HUES6 (cell line): ENCODE measurements at regions not wholly inside any gene's neighbourhood (a gene's known extent, or its start where the extent isn't known, plus 50 kb on each side); places are given as distances from the start of the nearest gene placed in this dataset.
"Not testable (repeated sequence)": the region's sequence is repeated elsewhere in the genome, so short reads cannot be mapped to it uniquely, and the experiment has no call there.

Experiments used
- H3K27ac ChIP-seq: 2 replicates; pipeline ENCODE4 v1.7.0; 2013; ENCODE audit warnings: low read depth, mild to moderate bottlenecking, low read length, inconsistent platforms
- H3K27me3 ChIP-seq: 2 replicates; pipeline ENCODE4 v1.6.1; 2013; ENCODE audit warnings: low read length; ENCODE audit not compliant: control insufficient read depth, insufficient read depth
- H3K36me3 ChIP-seq: 2 replicates; pipeline ENCODE4 v1.6.1; 2013; ENCODE audit warnings: low read length; ENCODE audit not compliant: control insufficient read depth, insufficient read depth
- H3K4me1 ChIP-seq: 2 replicates; pipeline ENCODE4 v1.6.1; 2013; ENCODE audit warnings: low read length; ENCODE audit not compliant: control insufficient read depth, insufficient read depth
- H3K4me3 ChIP-seq: 2 replicates; pipeline ENCODE4 v1.5.1; 2013; ENCODE audit warnings: low read depth, low read length
- H3K9ac ChIP-seq: one replicate; pipeline ENCODE4 v1.6.1; 2013; ENCODE audit warnings: mild to moderate bottlenecking, low read length
- H3K9me3 ChIP-seq: 2 replicates; pipeline ENCODE4 v1.6.1; 2013; ENCODE audit warnings: low read depth, low read length; ENCODE audit not compliant: control insufficient read depth, insufficient read depth

DNA sequence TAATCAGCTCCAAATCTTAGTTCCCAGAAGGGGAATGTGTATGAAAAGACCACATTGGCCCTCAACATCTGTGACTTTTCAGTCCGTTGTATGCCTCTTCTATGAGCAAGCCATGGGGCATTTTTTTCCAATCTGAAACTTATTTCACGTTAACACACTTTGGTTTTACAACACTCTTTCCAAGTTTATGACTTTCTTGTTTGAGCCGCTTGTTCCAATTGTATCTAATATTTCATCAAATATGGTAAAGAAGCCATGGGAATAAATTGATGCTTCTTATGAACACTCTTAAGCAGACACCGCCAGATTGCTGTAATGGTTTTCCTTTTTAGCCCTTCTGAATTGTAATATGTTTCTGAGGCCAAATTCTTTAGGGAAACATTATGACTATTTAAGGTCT is 359.9 kb downstream of the HLX start:
- Histone ChIP-seq H3K36me3 (no peaks in the 10 kb centered on the region), H3K9ac (no peak overlapping the region), H3K4me1 (no peaks in the 10 kb centered on the region), H3K27me3 (no peaks in the 10 kb centered on the region), H3K27ac (no peak overlapping the region), H3K4me3 (no peak overlapping the region), H3K9me3 (no peaks in the 10 kb centered on the region)

DNA sequence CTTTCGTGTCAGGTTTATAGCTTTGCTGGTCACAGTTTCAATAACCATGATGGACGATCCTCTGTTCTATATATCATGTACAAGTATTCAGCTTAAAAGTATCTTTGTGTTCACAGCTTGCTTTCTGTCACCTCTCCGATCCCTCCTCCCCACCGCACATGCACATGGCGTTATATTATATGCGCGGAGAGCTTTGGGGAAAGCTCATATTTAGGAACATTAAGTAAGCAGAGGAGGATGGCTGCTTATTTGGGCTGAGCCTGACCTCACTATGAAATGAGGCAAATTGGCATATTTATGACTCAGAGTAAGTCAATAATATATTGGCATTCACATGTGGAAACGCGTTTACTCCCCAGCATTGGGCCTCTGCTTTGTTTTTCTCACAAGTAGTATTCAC is 360.5 kb downstream of the HLX start:
- H3K27me3 ChIP-seq, result no peaks in the 10 kb centered on the region
- H3K4me1 ChIP-seq, result no peaks in the 10 kb centered on the region
- H3K4me3 ChIP-seq, result no peak overlapping the region
- no peaks in the 10 kb centered on the region for H3K36me3 ChIP-seq
- H3K27ac ChIP-seq, result no peak overlapping the region
- H3K9me3 ChIP-seq, result no peaks in the 10 kb centered on the region
- no peak overlapping the region for H3K9ac ChIP-seq

DNA sequence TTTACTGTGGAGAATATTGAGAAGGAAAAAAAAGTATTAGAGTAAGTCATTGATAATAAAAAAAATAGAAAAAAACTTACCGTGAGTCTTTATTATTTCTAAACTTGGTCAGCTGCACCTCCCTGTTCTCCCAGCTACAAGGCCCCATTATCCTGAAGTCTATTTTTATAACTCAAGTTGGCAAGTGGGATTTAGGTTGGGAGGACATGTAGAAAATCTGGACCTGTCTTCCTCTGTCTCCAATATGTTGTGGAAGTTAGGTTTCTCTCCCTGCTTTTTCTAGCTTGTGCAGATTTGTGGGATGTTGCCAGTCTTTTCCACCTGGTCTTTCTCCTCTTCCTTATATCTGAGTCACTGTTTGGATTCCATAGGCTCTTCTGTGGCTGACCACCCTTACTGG is 361.4 kb downstream of the HLX start:
- Histone ChIP-seq H3K9ac (no peak overlapping the region), H3K4me3 (no peak overlapping the region), H3K9me3 (no peaks in the 10 kb centered on the region), H3K4me1 (no peaks in the 10 kb centered on the region), H3K27me3 (no peaks in the 10 kb centered on the region), H3K27ac (no peak overlapping the region), H3K36me3 (no peaks in the 10 kb centered on the region)

DNA sequence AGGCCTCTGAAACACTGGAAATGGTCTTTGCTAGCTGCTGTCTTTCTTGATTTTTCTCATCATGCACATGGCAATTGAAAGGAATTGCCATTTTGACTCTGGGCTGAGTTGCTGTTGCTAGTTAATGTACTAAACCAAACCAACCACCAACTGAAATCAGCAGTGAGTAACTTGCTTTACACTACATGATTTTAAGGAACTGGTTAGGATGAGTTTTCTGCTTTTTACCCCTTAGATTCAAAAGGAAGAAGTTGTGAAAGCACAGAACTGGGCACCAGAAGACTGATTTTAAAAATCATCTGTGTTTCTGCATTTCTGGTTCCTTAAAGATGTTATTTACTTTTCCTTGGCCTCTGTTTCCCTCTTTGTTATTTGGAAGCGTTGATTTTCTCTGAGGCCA is 361.9 kb downstream of the HLX start:
- Histone ChIP-seq H3K36me3 (no peaks in the 10 kb centered on the region), H3K4me1 (no peaks in the 10 kb centered on the region), H3K4me3 (no peak overlapping the region), H3K9ac (no peak overlapping the region), H3K27me3 (no peaks in the 10 kb centered on the region), H3K27ac (no peak overlapping the region), H3K9me3 (no peaks in the 10 kb centered on the region)

DNA sequence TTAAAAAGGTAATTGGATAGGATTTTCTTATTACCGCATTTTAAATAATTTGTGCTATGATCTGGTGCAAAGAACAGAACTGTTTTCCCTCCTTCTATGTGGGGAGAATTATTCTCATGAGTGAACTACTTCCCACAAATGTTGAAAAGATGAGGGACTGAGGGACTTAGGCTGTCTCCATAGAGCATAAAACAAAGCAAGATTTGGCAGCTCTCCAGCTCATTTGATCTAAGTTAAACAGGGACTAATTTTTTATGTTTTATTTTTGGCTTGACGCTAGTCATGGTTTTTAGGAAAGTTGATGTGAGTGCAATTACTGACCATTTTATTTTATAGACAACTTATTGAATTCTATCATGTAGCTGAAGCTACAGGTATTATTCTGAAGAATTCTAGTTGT is 362.3 kb downstream of the HLX start:
- Histone ChIP-seq H3K36me3 (no peaks in the 10 kb centered on the region), H3K4me1 (no peaks in the 10 kb centered on the region), H3K27ac (no peak overlapping the region), H3K27me3 (no peaks in the 10 kb centered on the region), H3K4me3 (no peak overlapping the region), H3K9me3 (no peaks in the 10 kb centered on the region), H3K9ac (no peak overlapping the region)

DNA sequence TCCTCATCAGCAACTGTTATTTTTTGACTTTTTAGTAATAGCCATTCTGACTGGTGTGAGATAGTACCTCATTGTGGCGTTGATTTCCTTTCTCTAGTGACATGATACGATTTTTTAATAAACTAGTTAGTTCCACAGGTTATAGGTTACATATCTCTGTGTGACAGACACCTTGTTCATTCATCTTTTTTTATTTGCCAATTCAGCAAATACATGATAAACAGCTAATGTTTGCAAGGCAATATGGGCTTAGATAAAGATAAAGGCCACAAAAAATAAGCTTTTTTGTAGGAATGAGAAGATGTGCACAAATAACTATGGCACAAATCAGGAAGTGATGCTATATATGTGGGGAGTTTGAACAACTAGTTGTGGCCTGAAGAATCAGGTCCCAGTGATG is 366.8 kb downstream of the HLX start:
- H3K27me3 ChIP-seq, result no peaks in the 10 kb centered on the region
- H3K36me3 ChIP-seq, result no peaks in the 10 kb centered on the region
- no peak overlapping the region for H3K27ac ChIP-seq
- H3K9ac ChIP-seq, result no peak overlapping the region
- H3K9me3 ChIP-seq, result no peaks in the 10 kb centered on the region
- no peaks in the 10 kb centered on the region for H3K4me1 ChIP-seq
- H3K4me3 ChIP-seq, result no peak overlapping the region

DNA sequence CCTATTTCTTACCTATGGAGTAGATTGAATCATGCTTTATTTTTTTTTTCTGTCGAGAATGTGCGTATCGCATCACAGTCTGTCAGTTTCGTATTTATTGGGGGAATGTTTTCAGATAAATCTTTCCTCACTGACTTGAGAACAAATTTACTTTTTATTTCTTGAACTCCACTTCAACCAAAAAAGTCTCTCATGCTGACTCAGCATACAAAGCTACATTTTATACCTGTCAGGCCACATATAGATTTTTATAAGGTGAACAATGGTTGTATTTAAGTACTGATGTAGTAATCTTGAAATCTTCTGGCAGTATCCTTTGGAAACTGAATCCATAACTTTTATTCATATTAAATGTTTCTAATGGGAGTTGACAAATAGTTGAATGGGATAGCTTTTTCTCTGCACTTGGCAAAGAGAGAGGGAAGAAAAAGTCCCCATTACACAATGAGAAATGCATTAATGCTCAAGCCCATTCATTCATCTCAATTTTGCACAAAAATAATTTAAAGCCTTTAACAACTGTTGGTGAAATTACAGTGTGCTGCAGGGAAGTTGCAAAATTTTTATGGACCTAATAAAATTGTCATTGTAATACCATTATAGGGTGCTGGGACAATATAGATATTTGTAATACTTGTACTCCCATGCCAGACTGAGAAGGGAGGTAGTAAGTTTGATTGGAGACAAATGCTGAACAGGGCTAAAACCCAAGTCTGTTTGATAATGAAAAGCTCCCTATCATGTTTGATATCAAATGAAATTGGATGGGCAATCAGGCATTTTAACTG is 367.6 kb downstream of the HLX start:
- Histone ChIP-seq H3K27ac (no peak overlapping the region), H3K9ac (no peak overlapping the region), H3K9me3 (no peaks in the 10 kb centered on the region), H3K4me3 (no peak overlapping the region), H3K4me1 (no peaks in the 10 kb centered on the region), H3K36me3 (no peaks in the 10 kb centered on the region), H3K27me3 (no peaks in the 10 kb centered on the region)

DNA sequence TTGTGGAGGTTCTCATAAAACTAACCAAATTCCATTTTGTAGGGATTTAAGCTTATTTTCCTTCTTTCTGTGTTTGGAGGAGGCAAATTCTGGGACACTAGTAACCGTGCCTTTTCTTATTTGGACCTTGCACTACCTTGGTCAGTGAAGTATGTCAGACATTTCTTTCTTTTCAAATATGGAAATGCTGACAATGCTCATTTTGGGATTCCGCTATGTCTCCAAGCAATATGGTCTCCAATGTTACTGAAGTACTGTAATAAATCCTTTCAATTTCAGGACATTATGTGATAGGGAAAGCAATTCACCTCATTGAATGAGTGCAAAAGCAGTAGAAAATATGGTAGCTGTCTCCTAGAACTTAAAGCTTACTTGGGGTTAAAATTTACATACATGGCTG is 372.3 kb downstream of the HLX start:
- no peaks in the 10 kb centered on the region for H3K4me1 ChIP-seq
- no peaks in the 10 kb centered on the region for H3K36me3 ChIP-seq
- H3K9me3 ChIP-seq, result peaks cover 7% of the 10 kb centered on the region; the same call in 1 of the 2 replicates
- H3K4me3 ChIP-seq, result no peak overlapping the region
- no peak overlapping the region for H3K27ac ChIP-seq
- H3K9ac ChIP-seq, result no peak overlapping the region
- H3K27me3 ChIP-seq, result no peaks in the 10 kb centered on the region

DNA sequence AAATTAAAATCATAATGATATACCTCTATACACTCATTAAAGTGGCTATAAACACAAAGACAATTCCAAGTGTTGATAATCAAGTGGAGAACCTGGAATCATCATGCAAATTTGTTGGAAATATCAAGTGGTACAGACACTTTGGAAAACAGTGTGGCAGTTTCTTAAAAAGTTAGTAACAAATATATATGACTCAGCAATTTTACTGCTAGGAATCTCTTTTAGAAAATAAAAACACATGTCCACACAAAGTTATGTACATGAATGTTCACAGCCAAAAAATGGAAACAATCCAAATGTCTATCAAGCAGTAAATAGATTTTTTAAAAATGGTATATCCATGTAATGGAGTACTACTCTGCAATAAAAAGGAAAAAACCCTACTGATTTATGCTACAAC is 375.6 kb downstream of the HLX start:
- no peak overlapping the region for H3K9ac ChIP-seq

DNA sequence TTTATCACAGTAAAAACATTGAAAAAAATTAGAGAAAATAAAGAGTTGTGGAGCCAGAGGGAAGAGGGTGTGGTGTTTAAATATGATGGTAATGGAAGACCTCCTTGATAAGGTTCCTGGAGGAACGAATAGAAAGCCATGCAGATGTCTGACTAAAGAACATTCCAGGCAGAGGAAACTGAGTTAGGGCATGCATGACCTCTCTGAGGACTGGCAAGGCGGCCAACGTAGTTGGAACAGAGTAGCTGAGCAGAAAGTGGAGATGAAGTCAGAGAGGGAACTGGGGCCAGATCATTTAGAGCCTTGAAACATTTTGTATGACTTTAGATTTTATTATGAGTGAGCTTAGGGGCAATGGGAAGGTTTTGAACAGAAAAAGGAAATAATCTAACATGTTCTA is 377.5 kb downstream of the HLX start:
- peaks cover 7% of the 10 kb centered on the region; the same call in 1 of the 2 replicates for H3K9me3 ChIP-seq
- H3K27ac ChIP-seq, result no peak overlapping the region
- H3K4me3 ChIP-seq, result no peak overlapping the region
- H3K27me3 ChIP-seq, result no peaks in the 10 kb centered on the region
- H3K4me1 ChIP-seq, result no peaks in the 10 kb centered on the region
- no peak overlapping the region for H3K9ac ChIP-seq
- H3K36me3 ChIP-seq, result no peaks in the 10 kb centered on the region

More for the DNA sequence above, 375.6 kb downstream of the HLX start:
- H3K9me3 ChIP-seq, result peaks cover 7% of the 10 kb centered on the region; the same call in 1 of the 2 replicates
- no peaks in the 10 kb centered on the region for H3K4me1 ChIP-seq
- no peak overlapping the region for H3K4me3 ChIP-seq
- H3K36me3 ChIP-seq, result no peaks in the 10 kb centered on the region
- H3K27ac ChIP-seq, result no peak overlapping the region
- no peaks in the 10 kb centered on the region for H3K27me3 ChIP-seq

DNA sequence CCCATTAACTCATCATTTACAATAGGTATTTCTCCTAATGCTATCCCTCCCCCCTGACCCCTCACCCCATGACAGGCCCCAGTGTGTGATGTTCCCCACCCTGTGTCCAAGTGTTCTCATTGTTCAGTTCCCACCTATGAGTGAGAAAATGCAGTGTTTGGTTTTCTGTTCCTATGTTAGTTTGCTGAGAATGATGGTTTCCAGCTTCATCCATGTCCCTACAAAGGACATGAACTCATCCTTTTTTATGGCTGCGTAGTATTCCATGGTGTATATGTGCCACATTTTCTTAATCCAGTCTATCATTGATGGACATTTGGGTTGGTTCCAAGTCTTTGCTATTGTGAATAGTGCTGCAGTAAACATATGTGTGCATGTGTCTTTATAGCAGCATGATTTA is 378.3 kb downstream of the HLX start:
- H3K27me3 ChIP-seq, H3K27ac ChIP-seq, H3K36me3 ChIP-seq, H3K4me1 ChIP-seq, H3K4me3 ChIP-seq, H3K9me3 ChIP-seq, H3K9ac ChIP-seq: not testable (repeated sequence)
